GM23338 (cell line): ENCODE measurements at regions not wholly inside any gene's neighbourhood (a gene's known extent, or its start where the extent isn't known, plus 50 kb on each side); places are given as distances from the start of the nearest gene placed in this dataset.

Source experiments
- ATAC-seq: fragments of 200-7000 bp; cut with Tn5 transposase; 3 replicates; pipeline ENCODE4 v1.9.1; 2020
- DNase-seq: peaks from one replicate; pipeline ENCODE4 v3.0.0-alpha.2; 2015; ENCODE audit warnings: low spot score
- H2AFZ ChIP-seq: fragments of 200-600 bp; sonication (generic); 2 replicates; pipeline ENCODE4 v1.8.0; 2016; ENCODE audit warnings: antibody characterized with exemption, mild to moderate bottlenecking, moderate library complexity
- H3F3A ChIP-seq: fragments of 200-600 bp; sonication (generic); replicated peaks from 2 replicates; pipeline ENCODE4 v1.8.0; 2017; ENCODE audit warnings: antibody characterized with exemption, mixed run types, low read depth
- H3K27ac ChIP-seq: fragments of 200-600 bp; sonication (generic); 2 replicates; pipeline ENCODE4 v1.6.1; 2016; ENCODE audit warnings: low read depth
- H3K27me3 ChIP-seq: fragments of 200-600 bp; sonication (generic); 2 replicates; pipeline ENCODE4 v1.8.0; 2016; ENCODE audit warnings: mild to moderate bottlenecking, mixed run types, moderate library complexity; ENCODE audit not compliant: insufficient read depth
- H3K36me3 ChIP-seq: fragments of 200-600 bp; sonication (generic); 2 replicates; pipeline ENCODE4 v1.8.0; 2016; ENCODE audit warnings: mild to moderate bottlenecking; ENCODE audit not compliant: insufficient read depth
- H3K4me1 ChIP-seq: fragments of 200-600 bp; sonication (generic); 2 replicates; pipeline ENCODE4 v1.8.0; 2016; ENCODE audit warnings: mild to moderate bottlenecking, moderate library complexity; ENCODE audit not compliant: insufficient read depth
- H3K4me2 ChIP-seq: fragments of 200-600 bp; sonication (generic); 2 replicates; pipeline ENCODE4 v1.7.1; 2017; ENCODE audit warnings: mixed run types
- H3K4me3 ChIP-seq: fragments of 200-600 bp; sonication (generic); 2 replicates; pipeline ENCODE4 v1.6.1; 2016; ENCODE audit warnings: mixed run types
- H3K79me2 ChIP-seq: fragments of 200-600 bp; sonication (generic); replicated peaks from 2 replicates; pipeline ENCODE4 v1.8.0; 2017; ENCODE audit warnings: mild to moderate bottlenecking; ENCODE audit not compliant: insufficient read depth
- H3K9me2 ChIP-seq: fragments of 200-600 bp; sonication (generic); 2 replicates; pipeline ENCODE4 v1.8.0; 2017; ENCODE audit not compliant: insufficient read depth
- H4K20me1 ChIP-seq: fragments of 200-600 bp; sonication (generic); replicated peaks from 2 replicates; pipeline ENCODE4 v1.8.0; 2017; ENCODE audit warnings: mild to moderate bottlenecking; ENCODE audit not compliant: insufficient read depth
- H3K27ac Mint-ChIP-seq: 2 replicates; pipeline ENCODE4 v1.8.0; 2020; ENCODE audit warnings: inconsistent platforms, mild to moderate bottlenecking, moderate library complexity, mixed read lengths
- H3K27me3 Mint-ChIP-seq: 3 replicates; pipeline ENCODE4 v1.8.0; 2022; ENCODE audit warnings: low read depth, mild to moderate bottlenecking, moderate library complexity, mixed read lengths, inconsistent platforms; ENCODE audit not compliant: insufficient read depth, poor library complexity
- H3K36me3 Mint-ChIP-seq: 3 replicates; pipeline ENCODE4 v1.8.0; 2021; ENCODE audit warnings: low read depth, mild to moderate bottlenecking, inconsistent platforms, moderate library complexity, mixed read lengths
- H3K4me1 Mint-ChIP-seq: 3 replicates; pipeline ENCODE4 v1.8.0; 2020; ENCODE audit warnings: mild to moderate bottlenecking, inconsistent platforms, mixed read lengths
- H3K4me3 Mint-ChIP-seq: 3 replicates; pipeline ENCODE4 v1.8.0; 2021; ENCODE audit warnings: moderate library complexity, mild to moderate bottlenecking, inconsistent platforms, mixed read lengths
- H3K9me3 Mint-ChIP-seq: 3 replicates; pipeline ENCODE4 v1.8.0; 2020; ENCODE audit warnings: moderate library complexity, mild to moderate bottlenecking, inconsistent platforms, mixed read lengths
- CREB1 ChIP-seq: fragments of 250-450 bp; sonication (Bioruptor Pico); IDR thresholded peaks from 2 replicates; pipeline ENCODE4 v1.5.0; 2020; ENCODE audit warnings: low read depth, mild to moderate bottlenecking, moderate library complexity
- CTCF ChIP-seq, 2 experiments: fragments of 200-600 bp in 1 of 2; sonication (generic) in 1 of 2; conservative IDR thresholded peaks; 2 replicates each; pipeline versions ENCODE4 v1.5.1 to v1.6.1; 2016 to 2017; ENCODE audit warnings: antibody characterized with exemption in 2 of 2, low read depth in 2 of 2, mild to moderate bottlenecking in 2 of 2, moderate library complexity in 1 of 2
- ETS1 ChIP-seq: IDR thresholded peaks from 2 replicates; pipeline ENCODE4 v1.6.1; 2016; ENCODE audit warnings: antibody characterized with exemption
- EZH2 ChIP-seq: fragments of 200-600 bp; sonication (generic); IDR thresholded peaks from one replicate; pipeline ENCODE4 v1.8.0; 2017; ENCODE audit warnings: antibody characterized with exemption, mild to moderate bottlenecking, low read depth; ENCODE audit not compliant: unreplicated experiment
- EZH2phosphoT487 ChIP-seq: fragments of 200-600 bp; sonication (generic); IDR thresholded peaks from one replicate; pipeline ENCODE4 v1.8.1; 2018; ENCODE audit warnings: antibody characterized with exemption; ENCODE audit not compliant: unreplicated experiment
- JUNB ChIP-seq: IDR thresholded peaks from one replicate; pipeline ENCODE4 v1.6.1; 2016; ENCODE audit warnings: antibody characterized with exemption; ENCODE audit not compliant: unreplicated experiment
- NANOG ChIP-seq: IDR thresholded peaks from 2 replicates; pipeline ENCODE4 v1.6.1; 2016; ENCODE audit warnings: antibody characterized with exemption, borderline replicate concordance
- POLR2AphosphoS5 ChIP-seq: IDR thresholded peaks from 2 replicates; pipeline ENCODE4 v1.6.1; 2016; ENCODE audit warnings: antibody characterized with exemption, low read depth
- REST ChIP-seq: IDR thresholded peaks from one replicate; pipeline ENCODE4 v1.6.1; 2018; ENCODE audit warnings: antibody characterized with exemption; ENCODE audit not compliant: unreplicated experiment
- STAT1 ChIP-seq: IDR thresholded peaks from one replicate; pipeline ENCODE4 v1.6.1; 2016; ENCODE audit warnings: antibody characterized with exemption; ENCODE audit not compliant: unreplicated experiment
- ZNF331 ChIP-seq: fragments of 250-450 bp; sonication (Bioruptor Pico); IDR thresholded peaks from 2 replicates; pipeline ENCODE4 v1.5.0; 2020; ENCODE audit warnings: low read depth, mild to moderate bottlenecking, moderate library complexity

DNA sequence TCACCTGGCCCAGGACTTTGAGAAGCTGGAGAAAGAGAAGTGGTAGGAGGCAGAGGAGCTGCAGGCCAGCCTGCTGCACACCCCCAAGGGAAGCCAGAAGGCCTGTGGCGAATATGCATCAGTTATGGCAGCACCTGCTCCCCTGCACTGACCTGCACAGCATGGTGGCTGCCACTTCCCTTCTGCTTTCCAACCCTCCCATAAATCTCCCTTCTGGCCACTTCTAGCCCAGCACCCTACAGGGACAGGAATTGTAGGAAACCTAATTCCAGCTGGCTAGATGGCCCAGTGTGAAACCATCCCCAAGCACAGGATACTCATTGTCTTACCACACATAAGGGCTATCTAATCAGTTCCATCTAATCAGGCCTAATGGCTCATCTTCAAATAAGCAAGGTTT, 136.3 kb downstream of the TBX3 start:
- ATAC-seq, result no peak
- no peaks in the 10 kb centered on the region for H3K79me2 ChIP-seq

DNA sequence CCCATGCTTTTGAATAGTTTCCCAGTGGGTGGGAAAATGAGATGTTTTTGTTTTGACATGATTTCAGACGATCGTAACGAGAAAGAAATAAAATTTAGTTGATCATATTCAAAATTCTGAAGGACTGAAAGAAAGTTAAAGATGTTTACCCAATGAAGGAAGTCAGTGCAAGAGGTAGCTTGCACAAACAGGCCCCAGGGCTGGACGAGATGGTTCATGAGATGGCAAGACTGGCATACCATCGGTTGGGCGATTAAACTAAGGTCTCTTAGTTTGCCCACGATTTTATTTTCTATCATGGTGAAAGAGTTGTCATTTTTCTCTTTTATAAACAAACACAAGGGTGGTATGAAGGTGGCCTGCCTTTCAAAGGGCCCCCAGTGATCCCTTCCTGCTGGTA, 124.5 kb upstream of the TBX5 start:
- Mint-ChIP-seq H3K4me1 (no peaks in the 10 kb centered on the region), H3K27ac (no peak overlapping the region), H3K36me3 (no peaks in the 10 kb centered on the region), H3K4me3 (no peak overlapping the region), H3K9me3 (no peaks in the 10 kb centered on the region), H3K27me3 (peaks cover 3% of the 10 kb centered on the region)
- no peak overlapping the region for H2AFZ ChIP-seq
- H3K36me3 ChIP-seq, result no peaks in the 10 kb centered on the region
- H4K20me1 ChIP-seq, result no peaks in the 10 kb centered on the region
- no peaks in the 10 kb centered on the region for H3K9me2 ChIP-seq
- H3K4me3 ChIP-seq, result no peak overlapping the region
- H3K79me2 ChIP-seq, result no peaks in the 10 kb centered on the region
- no peak for ATAC-seq
- no peak overlapping the region for H3K4me2 ChIP-seq
- no peaks in the 10 kb centered on the region for H3F3A ChIP-seq
- H3K4me1 ChIP-seq, result no peaks in the 10 kb centered on the region
- no peak for DNase-seq
- H3K27ac ChIP-seq, result no peak overlapping the region
- H3K27me3 ChIP-seq, result no peaks in the 10 kb centered on the region
- TF ChIP-seq ETS1 (no peak), EZH2phosphoT487 (no peak), POLR2AphosphoS5 (no peak), REST (no peak), NANOG (no peak), EZH2 (no peak), CREB1 (CRISPR knock-in tag) (no peak), STAT1 (no peak), JUNB (no peak), CTCF (conservative IDR thresholded peaks at IDR 0.05; ENCODE audit: low read depth in 2 of 2) (no peak), ZNF331 (CRISPR knock-in tag) (no peak)

More for the DNA sequence above, 136.3 kb downstream of the TBX3 start:
- Mint-ChIP-seq H3K36me3 (peaks cover 6% of the 10 kb centered on the region), H3K27me3 (peaks cover 8% of the 10 kb centered on the region), H3K9me3 (peaks cover 11% of the 10 kb centered on the region), H3K27ac (no peak overlapping the region), H3K4me1 (peaks cover 9% of the 10 kb centered on the region; the same call in 1 of the 3 replicates), H3K4me3 (no peak overlapping the region)
- Histone ChIP-seq H3K4me3 (no peak overlapping the region), H4K20me1 (no peaks in the 10 kb centered on the region), H3K9me2 (no peaks in the 10 kb centered on the region), H3K27ac (no peak overlapping the region), H3K36me3 (no peaks in the 10 kb centered on the region), H2AFZ (no peak overlapping the region), H3K4me2 (no peak overlapping the region), H3F3A (no peaks in the 10 kb centered on the region), H3K27me3 (no peaks in the 10 kb centered on the region), H3K4me1 (no peaks in the 10 kb centered on the region)
- TF ChIP-seq EZH2phosphoT487, result no peak
- no peak for TF ChIP-seq EZH2
- no peak for DNase-seq
